ENCODE measurements at regions not wholly inside any gene's neighbourhood (a gene's known extent, or its start where the extent isn't known, plus 50 kb on each side); places are given as distances from the start of the nearest gene placed in this dataset.

- TF ChIP-seq POLR2A (IDR thresholded peaks at IDR 0.05; ENCODE audit: extremely low read depth, insufficient read length) (no peak), CTCF (IDR thresholded peaks at IDR 0.05; ENCODE audit: low read depth, low read length) (no peak), MAX (IDR thresholded peaks at IDR 0.05; ENCODE audit: low read depth, low read length) (no peak)
These were observed 296.0 kb downstream of the ISL1 start for GRCh38 chr5:51679286-51679685.

All from NB4 (cell line).